Activated T-helper 17 cell treated with anti-CD3 and anti-CD28 coated beads, Interleukin-2, amount 50 U/mL, for 72 hours (primary cell): ENCODE measurements at regions not wholly inside any gene's neighbourhood (a gene's known extent, or its start where the extent isn't known, plus 50 kb on each side); places are given as distances from the start of the nearest gene placed in this dataset.
"Not testable (repeated sequence)": the region's sequence is repeated elsewhere in the genome, so short reads cannot be mapped to it uniquely, and the experiment has no call there.

ENCODE experiments used
- ATAC-seq: fragments of 150-1000 bp; cut with Tn5 transposase; replicated peaks from 2 replicates; pipeline ENCODE4 v1.10.0; 2021; ENCODE audit warnings: mild to moderate bottlenecking, moderate library complexity
- H3K27ac Mint-ChIP-seq: one replicate; pipeline ENCODE4 v1.8.0; 2022; ENCODE audit warnings: mixed read lengths
- H3K27me3 Mint-ChIP-seq: one replicate; pipeline ENCODE4 v1.8.0; 2022; ENCODE audit warnings: mixed read lengths
- H3K36me3 Mint-ChIP-seq: one replicate; pipeline ENCODE4 v1.8.0; 2022; ENCODE audit warnings: low read depth, mild to moderate bottlenecking, mixed read lengths
- H3K4me1 Mint-ChIP-seq: one replicate; pipeline ENCODE4 v1.8.0; 2022; ENCODE audit warnings: mixed read lengths
- H3K4me3 Mint-ChIP-seq: one replicate; pipeline ENCODE4 v1.8.0; 2022; ENCODE audit warnings: mild to moderate bottlenecking, mixed read lengths
- H3K9me3 Mint-ChIP-seq: one replicate; pipeline ENCODE4 v1.8.0; 2022; ENCODE audit warnings: mixed read lengths

GRCh38 chr2:131425231-131425941, 50.5 kb upstream of the TUBA3D start:
- no peaks in the 10 kb centered on the region for H3K9me3 Mint-ChIP-seq
- no peak overlapping the region for H3K27ac Mint-ChIP-seq
- H3K36me3 Mint-ChIP-seq: no peaks in the 10 kb centered on the region
- peaks cover 60% of the 10 kb centered on the region for H3K27me3 Mint-ChIP-seq
- H3K4me3 Mint-ChIP-seq: peak overlapping the region; percentile 15
- peaks cover 9% of the 10 kb centered on the region for H3K4me1 Mint-ChIP-seq
- no peak for ATAC-seq

DNA sequence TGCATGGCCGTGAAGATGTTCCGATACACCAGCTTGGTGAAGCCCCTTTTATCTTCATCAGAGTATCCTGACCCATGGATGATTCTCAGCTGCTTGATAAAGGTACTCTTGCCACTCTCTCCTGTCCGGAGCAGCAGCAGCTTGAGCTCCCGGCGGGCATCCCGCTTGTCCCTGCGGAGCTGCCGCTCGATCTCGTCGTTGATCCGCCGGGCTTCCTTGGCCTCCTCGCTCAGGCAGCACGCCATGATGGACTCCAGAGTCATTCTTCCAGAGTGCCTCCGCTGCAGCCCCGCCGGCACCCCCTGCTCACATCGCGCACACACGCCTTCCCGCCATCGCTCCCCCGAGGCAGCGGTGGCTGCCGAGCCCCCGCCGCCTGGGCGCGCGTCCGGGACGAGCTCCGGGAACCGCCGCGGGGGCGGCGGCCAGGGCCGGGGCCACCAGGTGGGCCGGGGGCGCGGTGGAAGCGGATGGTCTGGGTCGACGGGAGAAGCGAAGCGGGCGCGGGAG, 51.3 kb upstream of the TUBA3D start:
- H3K36me3 Mint-ChIP-seq, H3K4me1 Mint-ChIP-seq, H3K4me3 Mint-ChIP-seq, H3K27ac Mint-ChIP-seq, H3K9me3 Mint-ChIP-seq, ATAC-seq: not testable (repeated sequence)
- peaks cover 63% of the 10 kb centered on the region for H3K27me3 Mint-ChIP-seq

GRCh38 chr2:131420751-131421150, 55.2 kb upstream of the TUBA3D start:
- H3K36me3 Mint-ChIP-seq, H3K9me3 Mint-ChIP-seq, H3K4me3 Mint-ChIP-seq, H3K27ac Mint-ChIP-seq, H3K4me1 Mint-ChIP-seq: not testable (repeated sequence)
- peaks cover 57% of the 10 kb centered on the region for H3K27me3 Mint-ChIP-seq
- peak; percentile 82 for ATAC-seq

- no peaks in the 10 kb centered on the region for H3K9me3 Mint-ChIP-seq
- H3K27ac Mint-ChIP-seq: no peak overlapping the region
- no peak overlapping the region for H3K4me3 Mint-ChIP-seq
- peaks cover 55% of the 10 kb centered on the region for H3K27me3 Mint-ChIP-seq
- no peaks in the 10 kb centered on the region for H3K36me3 Mint-ChIP-seq
- no peak for ATAC-seq
- H3K4me1 Mint-ChIP-seq: peaks cover 4% of the 10 kb centered on the region
These were observed 55.5 kb upstream of the RAB6D start for GRCh38 chr2:131419441-131419840.

- Mint-ChIP-seq H3K9me3 (no peaks in the 10 kb centered on the region), H3K27ac (no peak overlapping the region), H3K4me1 (peaks cover 4% of the 10 kb centered on the region), H3K36me3 (no peaks in the 10 kb centered on the region), H3K27me3 (peaks cover 47% of the 10 kb centered on the region), H3K4me3 (no peak overlapping the region)
- ATAC-seq: no peak
These were observed 54.7 kb upstream of the RAB6D start for GRCh38 chr2:131418625-131419024.

- no peaks in the 10 kb centered on the region for H3K4me1 Mint-ChIP-seq
- peaks cover 44% of the 10 kb centered on the region for H3K27me3 Mint-ChIP-seq
- H3K27ac Mint-ChIP-seq: no peak overlapping the region
- ATAC-seq: no peak
- H3K4me3 Mint-ChIP-seq: no peak overlapping the region
- no peaks in the 10 kb centered on the region for H3K36me3 Mint-ChIP-seq
- no peaks in the 10 kb centered on the region for H3K9me3 Mint-ChIP-seq
These were observed 53.9 kb upstream of the RAB6D start for GRCh38 chr2:131417886-131418285.

DNA sequence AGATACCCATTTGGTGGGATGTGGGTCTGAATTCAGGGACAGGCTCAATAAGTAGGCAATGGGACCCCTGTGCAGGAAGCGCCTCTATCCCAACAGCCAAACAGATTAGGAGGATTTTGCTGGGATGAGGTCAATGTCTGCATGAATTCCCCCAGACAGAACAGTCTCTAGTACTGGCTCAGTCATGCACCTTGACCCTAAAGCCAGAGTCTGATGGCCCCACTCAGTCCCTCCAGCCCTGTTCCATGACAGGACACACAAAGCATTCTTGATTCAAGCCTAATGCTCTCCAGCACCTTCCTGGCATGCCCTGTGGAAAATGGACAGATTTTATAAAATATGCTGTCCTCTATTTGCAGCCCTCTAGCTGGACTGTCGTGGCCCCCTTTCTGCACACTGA, 49.8 kb upstream of the RAB6D start:
- Mint-ChIP-seq H3K4me1 (no peaks in the 10 kb centered on the region), H3K4me3 (no peak overlapping the region), H3K27me3 (peaks cover 36% of the 10 kb centered on the region), H3K36me3 (no peaks in the 10 kb centered on the region), H3K27ac (no peak overlapping the region), H3K9me3 (no peaks in the 10 kb centered on the region)
- ATAC-seq: no peak
